HEK293 (cell line): ENCODE measurements at regions not wholly inside any gene's neighbourhood (a gene's known extent, or its start where the extent isn't known, plus 50 kb on each side); places are given as distances from the start of the nearest gene placed in this dataset.

Experiments
- EGR2 ChIP-seq: fragments of 450-650 bp; formaldehyde crosslinking; IDR thresholded peaks from 2 replicates; pipeline ENCODE4 v1.5.1; 2016; ENCODE audit warnings: low read depth, missing biosample characterization, missing genetic modification characterization
- GLI4 ChIP-seq: fragments of 450-650 bp; formaldehyde crosslinking; IDR thresholded peaks from 2 replicates; pipeline ENCODE4 v1.5.1; 2016; ENCODE audit warnings: missing biosample characterization, missing genetic modification characterization
- KLF16 ChIP-seq: fragments of 450-650 bp; formaldehyde crosslinking; IDR thresholded peaks from 2 replicates; pipeline ENCODE4 v1.5.1; 2017; ENCODE audit warnings: missing biosample characterization, missing genetic modification characterization
- REPIN1 ChIP-seq: fragments of 450-650 bp; formaldehyde crosslinking; IDR thresholded peaks from 2 replicates; pipeline ENCODE4 v1.5.1; 2017; ENCODE audit warnings: missing biosample characterization, missing genetic modification characterization, low read depth
- ZBTB1 ChIP-seq: fragments of 450-650 bp; formaldehyde crosslinking; IDR thresholded peaks from 2 replicates; pipeline ENCODE4 v1.5.1; 2016; ENCODE audit warnings: missing biosample characterization, missing genetic modification characterization
- ZBTB7A ChIP-seq: fragments of 450-650 bp; formaldehyde crosslinking; IDR thresholded peaks from 2 replicates; pipeline ENCODE4 v1.5.1; 2016; ENCODE audit warnings: low read depth, missing biosample characterization, missing genetic modification characterization
- ZFHX2 ChIP-seq: fragments of 450-650 bp; formaldehyde crosslinking; conservative IDR thresholded peaks from 2 replicates; pipeline ENCODE4 v1.5.1; 2016; ENCODE audit warnings: missing biosample characterization, missing genetic modification characterization
- ZNF501 ChIP-seq: fragments of 450-650 bp; formaldehyde crosslinking; IDR thresholded peaks from 2 replicates; pipeline ENCODE4 v1.5.1; 2016; ENCODE audit warnings: missing biosample characterization, missing genetic modification characterization
- ZNF510 ChIP-seq: fragments of 450-650 bp; formaldehyde crosslinking; IDR thresholded peaks from 2 replicates; pipeline ENCODE4 v1.5.1; 2018; ENCODE audit warnings: mild to moderate bottlenecking, missing genetic modification characterization, missing biosample characterization; ENCODE audit not compliant: insufficient replicate concordance
- ZNF792 ChIP-seq: fragments of 450-650 bp; formaldehyde crosslinking; IDR thresholded peaks from 2 replicates; pipeline ENCODE4 v1.5.1; 2016; ENCODE audit warnings: missing biosample characterization, missing genetic modification characterization
- ZNF830 ChIP-seq: fragments of 450-650 bp; IDR thresholded peaks from 2 replicates; pipeline ENCODE4 v1.5.0; 2018; ENCODE audit warnings: missing biosample characterization, missing genetic modification characterization, low read depth, mild to moderate bottlenecking, moderate library complexity
- TF ChIP-seq, protein P1 (sequence below): fragments of 450-650 bp; formaldehyde crosslinking; IDR thresholded peaks from 2 replicates; pipeline ENCODE4 v1.5.1; 2016; ENCODE audit warnings: missing biosample characterization, missing genetic modification characterization
- TF ChIP-seq, protein P2 (sequence below): fragments of 450-650 bp; formaldehyde crosslinking; IDR thresholded peaks from 2 replicates; pipeline ENCODE4 v1.5.1; 2016; ENCODE audit warnings: missing biosample characterization, missing genetic modification characterization
- TF ChIP-seq, protein P3 (sequence below): fragments of 450-650 bp; formaldehyde crosslinking; IDR thresholded peaks from 2 replicates; pipeline ENCODE4 v1.5.1; 2016; ENCODE audit warnings: missing biosample characterization, missing genetic modification characterization

DNA sequence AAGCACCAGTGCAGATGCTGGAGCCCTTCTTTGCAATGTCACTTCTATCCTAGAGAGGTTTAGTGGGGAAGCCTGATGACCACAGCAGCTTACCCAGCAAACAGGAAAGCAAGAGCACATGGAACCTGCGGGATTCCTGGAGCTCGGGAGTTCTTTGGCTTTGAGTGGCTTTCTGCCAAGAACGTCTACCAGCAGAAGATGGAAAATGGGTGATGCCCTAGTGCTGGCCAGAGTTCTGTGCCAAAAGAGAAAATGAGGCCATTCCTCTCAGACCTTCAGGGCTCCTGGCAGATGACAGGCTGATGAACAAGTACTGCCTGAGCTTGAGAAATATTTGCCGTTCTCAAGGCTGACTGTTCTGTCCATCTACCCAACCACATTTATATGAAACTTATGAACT lies 332.1 kb upstream of the CCL2 start:
- no peak for TF ChIP-seq ZBTB1
- TF ChIP-seq, protein P1, sequence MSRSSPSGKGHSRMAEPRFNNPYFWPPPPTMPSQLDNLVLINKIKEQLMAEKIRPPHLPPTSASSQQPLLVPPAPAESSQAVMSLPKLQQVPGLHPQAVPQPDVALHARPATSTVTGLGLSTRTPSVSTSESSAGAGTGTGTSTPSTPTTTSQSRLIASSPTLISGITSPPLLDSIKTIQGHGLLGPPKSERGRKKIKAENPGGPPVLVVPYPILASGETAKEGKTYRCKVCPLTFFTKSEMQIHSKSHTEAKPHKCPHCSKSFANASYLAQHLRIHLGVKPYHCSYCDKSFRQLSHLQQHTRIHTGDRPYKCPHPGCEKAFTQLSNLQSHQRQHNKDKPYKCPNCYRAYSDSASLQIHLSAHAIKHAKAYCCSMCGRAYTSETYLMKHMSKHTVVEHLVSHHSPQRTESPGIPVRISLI (tag by site-specific recombination): no peak
- TF ChIP-seq, protein P2, sequence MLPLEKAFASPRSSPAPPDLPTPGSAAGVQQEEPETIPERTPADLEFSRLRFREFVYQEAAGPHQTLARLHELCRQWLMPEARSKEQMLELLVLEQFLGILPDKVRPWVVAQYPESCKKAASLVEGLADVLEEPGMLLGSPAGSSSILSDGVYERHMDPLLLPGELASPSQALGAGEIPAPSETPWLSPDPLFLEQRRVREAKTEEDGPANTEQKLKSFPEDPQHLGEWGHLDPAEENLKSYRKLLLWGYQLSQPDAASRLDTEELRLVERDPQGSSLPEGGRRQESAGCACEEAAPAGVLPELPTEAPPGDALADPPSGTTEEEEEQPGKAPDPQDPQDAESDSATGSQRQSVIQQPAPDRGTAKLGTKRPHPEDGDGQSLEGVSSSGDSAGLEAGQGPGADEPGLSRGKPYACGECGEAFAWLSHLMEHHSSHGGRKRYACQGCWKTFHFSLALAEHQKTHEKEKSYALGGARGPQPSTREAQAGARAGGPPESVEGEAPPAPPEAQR (tag by site-specific recombination): no peak
- TF ChIP-seq, protein P3, sequence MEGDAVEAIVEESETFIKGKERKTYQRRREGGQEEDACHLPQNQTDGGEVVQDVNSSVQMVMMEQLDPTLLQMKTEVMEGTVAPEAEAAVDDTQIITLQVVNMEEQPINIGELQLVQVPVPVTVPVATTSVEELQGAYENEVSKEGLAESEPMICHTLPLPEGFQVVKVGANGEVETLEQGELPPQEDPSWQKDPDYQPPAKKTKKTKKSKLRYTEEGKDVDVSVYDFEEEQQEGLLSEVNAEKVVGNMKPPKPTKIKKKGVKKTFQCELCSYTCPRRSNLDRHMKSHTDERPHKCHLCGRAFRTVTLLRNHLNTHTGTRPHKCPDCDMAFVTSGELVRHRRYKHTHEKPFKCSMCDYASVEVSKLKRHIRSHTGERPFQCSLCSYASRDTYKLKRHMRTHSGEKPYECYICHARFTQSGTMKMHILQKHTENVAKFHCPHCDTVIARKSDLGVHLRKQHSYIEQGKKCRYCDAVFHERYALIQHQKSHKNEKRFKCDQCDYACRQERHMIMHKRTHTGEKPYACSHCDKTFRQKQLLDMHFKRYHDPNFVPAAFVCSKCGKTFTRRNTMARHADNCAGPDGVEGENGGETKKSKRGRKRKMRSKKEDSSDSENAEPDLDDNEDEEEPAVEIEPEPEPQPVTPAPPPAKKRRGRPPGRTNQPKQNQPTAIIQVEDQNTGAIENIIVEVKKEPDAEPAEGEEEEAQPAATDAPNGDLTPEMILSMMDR: no peak
- no peak for TF ChIP-seq ZNF792 (tag by site-specific recombination)
- no peak for TF ChIP-seq ZNF501
- TF ChIP-seq ZNF510 (tag by site-specific recombination): no peak
- TF ChIP-seq KLF16: no peak
- TF ChIP-seq EGR2 (tag by site-specific recombination): no peak
- TF ChIP-seq GLI4 (tag by site-specific recombination): no peak
- TF ChIP-seq ZFHX2 (tag by site-specific recombination): no peak
- no peak for TF ChIP-seq ZNF830
- TF ChIP-seq ZBTB7A (tag by site-specific recombination): no peak
- TF ChIP-seq REPIN1 (tag by site-specific recombination): no peak
